ENCODE measurements at regions not wholly inside any gene's neighbourhood (a gene's known extent, or its start where the extent isn't known, plus 50 kb on each side); places are given as distances from the start of the nearest gene placed in this dataset.
"Not testable (repeated sequence)": the region's sequence is repeated elsewhere in the genome, so short reads cannot be mapped to it uniquely, and the experiment has no call there.

DNA sequence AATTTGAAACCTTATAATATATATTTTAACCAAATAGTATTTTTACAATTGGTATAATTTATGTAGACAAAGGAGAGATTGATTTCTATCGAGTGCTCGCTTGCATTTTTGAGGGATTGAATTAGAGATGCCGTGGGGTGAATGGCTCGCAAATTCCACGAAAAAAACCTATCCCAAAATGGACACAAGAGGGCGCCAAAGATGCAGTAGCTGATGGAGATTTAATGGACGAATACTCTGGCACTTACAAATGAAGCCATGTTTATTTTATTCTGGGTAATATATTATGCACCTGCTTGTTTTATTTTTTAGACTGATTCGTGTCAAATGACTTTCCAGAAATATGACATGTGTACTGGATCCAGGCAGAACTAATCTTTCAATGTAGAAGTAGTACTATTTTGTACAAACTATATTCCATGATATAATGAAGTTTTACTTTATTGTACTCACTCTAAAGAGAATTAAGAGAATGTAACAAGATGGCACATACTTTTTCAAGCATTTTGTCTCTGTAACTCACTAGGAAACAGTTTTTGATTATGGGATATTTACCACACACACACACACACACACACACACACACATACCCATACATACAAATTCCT lies 505.4 kb downstream of the PLCL1 start:
- no peak for DNase-seq (ENCODE audit: low read depth, low spot score)

DNA sequence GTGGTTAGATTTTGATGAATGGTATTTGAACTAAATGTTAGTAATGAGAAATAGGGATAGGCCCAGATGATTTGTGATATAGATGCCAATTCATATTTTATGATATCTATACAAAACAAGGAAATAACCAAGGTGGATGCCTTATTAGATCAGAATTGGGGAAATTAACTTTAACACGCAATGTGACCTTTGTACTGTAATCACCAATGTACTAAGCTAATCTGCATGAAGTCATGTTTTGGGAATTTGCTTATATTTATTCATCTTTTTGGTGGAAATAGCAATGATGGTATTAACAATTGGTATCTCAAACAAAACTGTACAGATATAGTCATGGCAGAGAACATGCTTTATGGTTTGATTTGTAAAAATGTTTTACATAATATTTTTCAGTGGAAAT lies 504.7 kb downstream of the PLCL1 start:
- DNase-seq (ENCODE audit: low read depth, low spot score): no peak

DNA sequence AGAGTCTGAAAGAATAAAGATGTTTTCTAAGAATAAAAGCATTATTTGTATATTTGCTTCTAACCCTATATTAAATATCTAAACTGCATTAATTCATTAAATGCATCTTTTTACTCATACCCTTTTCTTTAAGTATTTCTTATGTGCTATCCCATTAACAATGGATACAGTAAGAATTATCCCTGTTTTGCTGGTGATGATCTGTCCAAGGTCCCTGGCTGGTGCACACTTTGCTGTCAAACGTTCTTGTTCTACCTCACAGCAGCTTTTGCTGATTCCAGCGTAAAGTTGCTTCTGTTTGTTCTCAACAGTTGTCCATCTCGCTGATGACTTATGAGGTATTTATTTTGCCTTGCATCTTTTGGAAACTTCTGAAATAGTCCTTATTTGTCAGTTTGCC lies 504.0 kb downstream of the PLCL1 start:
- DNase-seq (ENCODE audit: low read depth, low spot score): no peak

DNA sequence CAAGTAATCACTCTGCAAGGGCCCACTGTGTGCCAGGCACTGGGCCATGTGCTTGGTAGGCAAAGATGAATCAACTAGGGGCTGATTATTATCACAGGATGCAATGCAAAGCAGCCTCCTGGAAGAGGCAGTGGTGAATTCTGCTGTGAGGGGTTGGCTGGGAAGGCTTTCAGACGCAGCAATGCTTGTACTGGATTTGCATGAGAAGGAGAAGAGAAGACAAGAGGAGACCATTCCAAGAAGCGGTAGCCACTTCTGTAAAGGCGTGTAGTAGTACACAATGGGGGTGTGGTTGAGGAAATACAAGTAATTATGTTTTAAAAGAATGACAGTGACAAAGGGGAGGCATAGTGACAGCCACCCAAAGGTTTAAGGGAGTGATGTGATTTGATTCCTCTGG lies 502.7 kb downstream of the PLCL1 start:
- DNase-seq (ENCODE audit: low read depth, low spot score): no peak

DNA sequence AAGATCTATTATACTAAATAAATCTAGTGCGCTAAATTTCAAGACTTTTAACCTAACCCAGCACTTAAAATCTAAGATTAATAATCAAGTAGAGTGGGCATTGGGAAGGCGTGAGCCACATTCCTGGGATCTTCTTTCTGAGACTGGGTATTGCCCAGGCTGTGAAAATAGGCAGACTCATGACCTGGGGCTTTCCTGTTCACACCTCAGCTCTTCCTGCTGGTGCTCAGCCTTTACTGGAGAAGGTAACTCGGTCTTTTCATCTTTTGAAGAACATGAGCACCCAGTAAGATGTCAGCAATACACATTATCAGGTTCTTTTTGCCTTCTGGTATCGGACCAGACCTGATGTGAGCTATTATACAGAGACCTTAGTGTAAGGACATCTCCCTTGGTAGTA lies 500.5 kb downstream of the PLCL1 start:
- DNase-seq (ENCODE audit: low read depth, low spot score): no peak

DNA sequence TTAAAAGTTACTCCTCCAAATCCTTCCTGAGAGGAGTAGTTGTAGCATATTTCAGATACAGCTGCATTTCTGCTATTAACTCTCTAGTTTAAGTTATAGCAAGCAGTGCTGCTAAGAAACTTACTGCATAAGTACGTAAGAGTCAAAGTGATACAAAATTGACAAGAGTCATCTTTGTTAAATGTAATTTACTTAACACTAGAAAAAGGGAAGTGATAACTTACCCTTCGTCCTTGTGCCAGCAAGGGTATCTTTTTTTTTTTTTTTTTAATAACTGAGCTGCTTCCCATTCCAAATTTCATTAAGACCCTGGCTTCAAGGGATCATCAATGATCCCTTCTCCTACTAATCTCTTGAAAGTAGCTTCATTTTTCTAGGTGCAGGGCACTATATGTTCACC lies 493.0 kb downstream of the PLCL1 start:
- DNase-seq (ENCODE audit: low read depth, low spot score): no peak

DNA sequence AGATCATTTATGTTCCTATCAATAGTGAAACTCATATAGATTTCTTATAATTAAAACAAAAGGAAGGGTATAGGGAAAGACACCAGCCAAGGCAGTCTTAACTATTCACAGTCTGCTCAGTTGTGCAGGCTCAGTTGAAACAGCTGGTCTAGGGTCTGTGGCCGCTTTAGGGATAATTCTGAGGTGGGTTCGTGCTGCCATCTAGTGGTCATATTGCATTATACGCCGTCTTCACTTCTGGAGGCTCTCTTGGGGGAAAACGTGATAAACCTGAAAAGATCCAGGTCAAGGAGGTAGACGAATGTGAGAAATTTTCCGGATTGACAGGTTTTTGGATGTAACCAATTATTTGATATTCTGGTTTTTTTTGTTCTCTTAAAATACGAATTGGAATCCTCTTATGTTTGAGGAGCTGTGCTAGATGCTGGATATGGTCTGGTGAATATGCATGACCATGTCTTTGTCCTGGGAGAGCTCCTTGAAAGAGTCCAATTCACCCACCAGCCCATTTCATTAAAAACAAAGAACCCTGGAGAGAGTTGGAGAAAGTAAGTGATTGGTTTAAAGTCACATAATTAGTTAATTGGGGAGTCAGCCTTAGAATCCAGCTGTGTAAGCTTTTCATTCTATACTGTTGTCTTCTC lies 492.4 kb downstream of the PLCL1 start:
- DNase-seq (ENCODE audit: low read depth, low spot score): no peak

DNA sequence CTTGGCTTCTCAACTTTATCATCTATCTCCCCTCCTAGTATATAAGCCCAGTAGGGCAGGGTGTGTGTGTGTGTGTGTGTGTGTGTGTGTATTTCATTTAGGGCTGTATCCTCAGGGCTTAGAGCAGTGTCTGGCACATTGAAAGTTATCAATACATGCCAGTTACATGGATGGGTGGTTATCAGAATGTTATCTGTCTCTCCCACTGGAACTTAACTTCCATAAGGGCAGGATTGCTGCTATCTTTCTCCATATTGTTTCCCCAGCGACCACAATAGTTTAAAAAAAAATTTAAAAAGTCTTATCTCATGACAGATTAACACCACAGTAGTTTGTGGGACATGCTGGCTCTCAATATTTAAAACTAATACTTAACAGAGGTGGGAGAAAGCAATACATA lies 488.9 kb downstream of the PLCL1 start:
- DNase-seq (ENCODE audit: low read depth, low spot score): no peak

DNA sequence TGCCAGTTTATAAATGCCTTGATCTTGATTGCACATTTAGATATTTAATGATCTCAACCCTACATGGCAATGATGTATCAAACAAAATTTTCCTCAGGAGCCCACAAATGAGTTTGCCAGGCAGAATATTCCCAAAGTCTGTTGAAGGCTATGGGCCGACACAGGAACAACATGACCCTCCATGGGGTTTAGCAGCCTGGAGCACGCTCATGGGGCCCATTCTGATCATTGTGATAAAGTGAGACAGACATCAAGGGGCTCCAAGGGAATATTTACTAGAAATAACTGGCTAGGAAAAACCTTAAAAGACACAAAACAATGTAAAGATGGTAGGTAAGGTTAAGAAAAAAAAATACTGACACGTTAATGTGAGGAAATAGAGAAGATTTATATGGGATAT lies 485.4 kb downstream of the PLCL1 start:
- no peak for DNase-seq (ENCODE audit: low read depth, low spot score)

DNA sequence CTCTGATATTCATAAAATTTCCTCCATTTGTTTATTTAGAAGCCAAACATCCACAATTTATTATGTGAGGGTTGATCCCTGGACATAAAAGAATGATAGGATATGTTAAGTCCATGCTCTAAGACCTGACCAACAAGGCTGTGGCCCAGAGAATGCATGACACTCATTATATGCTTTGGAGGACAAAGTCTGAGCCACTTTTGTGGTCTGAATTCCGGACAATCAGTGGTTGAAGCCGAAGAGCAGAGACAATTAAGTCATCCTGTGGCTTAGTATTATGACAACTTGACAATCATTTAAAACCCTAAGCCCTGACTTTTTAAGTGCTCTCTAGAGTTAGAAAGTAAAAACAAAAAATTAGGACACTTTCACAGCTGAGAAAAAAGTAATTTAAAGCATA lies 483.3 kb downstream of the PLCL1 start:
- DNase-seq (ENCODE audit: low read depth, low spot score): no peak

DNA sequence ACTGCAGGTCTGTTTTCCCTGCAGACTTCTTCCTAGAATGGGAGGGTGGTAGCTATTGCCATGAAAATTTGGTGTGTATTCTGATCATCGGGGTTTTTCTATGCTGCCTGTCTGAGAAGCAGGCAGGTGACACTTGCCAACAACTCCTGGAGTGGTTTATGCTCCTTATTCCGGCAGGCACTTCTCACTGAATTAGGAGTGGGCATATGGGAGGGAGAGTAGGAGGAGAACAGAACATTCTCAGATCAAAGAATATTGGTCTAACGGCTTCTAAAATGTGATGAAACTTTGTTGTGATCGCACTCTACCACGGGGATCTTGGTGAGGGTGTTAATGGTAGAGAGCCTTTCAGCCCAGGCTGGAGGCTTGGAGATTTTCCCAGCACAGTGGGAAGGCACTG lies 480.8 kb downstream of the PLCL1 start:
- no peak for DNase-seq (ENCODE audit: low read depth, low spot score)

DNA sequence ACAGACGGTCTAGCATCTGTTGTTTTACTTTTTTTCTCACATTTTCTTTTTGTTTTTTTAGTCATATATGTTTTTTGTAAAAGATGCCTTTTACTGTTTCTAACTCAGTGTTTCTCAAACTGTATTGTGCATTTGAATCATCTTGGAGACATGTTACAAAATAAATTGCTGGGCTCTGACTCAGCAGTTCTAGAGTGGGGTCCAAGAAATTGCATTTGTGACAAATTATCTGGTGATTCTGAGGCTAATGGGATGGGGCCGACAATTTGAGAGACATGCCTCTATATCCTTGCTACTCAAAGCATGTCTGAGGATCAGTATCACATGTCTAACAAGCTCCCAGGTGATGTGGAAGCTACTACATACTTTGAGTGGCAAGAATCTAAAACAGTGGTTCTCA lies 478.8 kb downstream of the PLCL1 start:
- DNase-seq (ENCODE audit: low read depth, low spot score): no peak

DNA sequence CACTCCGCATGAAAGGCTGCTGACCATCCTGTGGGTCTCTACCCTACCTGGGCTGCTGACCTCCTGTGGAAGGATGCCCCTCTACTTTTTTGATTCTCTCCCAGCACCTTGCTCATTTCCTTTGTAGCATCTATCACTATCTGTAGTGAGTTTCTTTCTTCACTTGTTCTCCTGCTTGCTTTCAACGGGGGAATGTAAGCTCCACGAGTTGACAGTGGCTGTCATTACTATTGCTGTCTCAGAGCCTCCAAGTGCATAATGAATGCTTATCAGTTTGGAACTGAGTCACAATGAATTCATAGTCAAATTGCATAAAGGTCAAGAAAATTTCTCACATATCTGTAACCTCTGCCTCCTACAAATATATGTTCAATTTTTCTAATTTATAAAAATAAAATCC lies 477.7 kb downstream of the PLCL1 start:
- no peak for DNase-seq (ENCODE audit: low read depth, low spot score)

DNA sequence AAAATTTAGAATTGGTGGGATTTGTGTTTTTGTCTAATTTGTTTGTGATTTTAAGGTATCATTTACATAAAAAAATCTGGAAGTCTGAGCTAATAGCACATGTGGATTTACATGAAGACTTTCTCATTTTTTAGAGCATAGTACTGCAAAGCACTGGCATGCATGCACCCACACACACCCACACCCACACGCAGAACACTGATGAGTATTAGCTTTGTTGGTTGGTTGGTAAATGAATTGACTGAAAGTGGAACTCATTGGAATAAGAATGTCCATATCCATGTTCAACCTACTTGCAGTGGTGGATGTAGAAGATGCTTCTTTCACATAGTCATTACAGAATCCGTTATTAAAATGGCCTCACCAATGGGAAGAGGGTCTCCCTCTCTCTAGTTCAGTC lies 475.8 kb downstream of the PLCL1 start:
- no peak for DNase-seq (ENCODE audit: low read depth, low spot score)

DNA sequence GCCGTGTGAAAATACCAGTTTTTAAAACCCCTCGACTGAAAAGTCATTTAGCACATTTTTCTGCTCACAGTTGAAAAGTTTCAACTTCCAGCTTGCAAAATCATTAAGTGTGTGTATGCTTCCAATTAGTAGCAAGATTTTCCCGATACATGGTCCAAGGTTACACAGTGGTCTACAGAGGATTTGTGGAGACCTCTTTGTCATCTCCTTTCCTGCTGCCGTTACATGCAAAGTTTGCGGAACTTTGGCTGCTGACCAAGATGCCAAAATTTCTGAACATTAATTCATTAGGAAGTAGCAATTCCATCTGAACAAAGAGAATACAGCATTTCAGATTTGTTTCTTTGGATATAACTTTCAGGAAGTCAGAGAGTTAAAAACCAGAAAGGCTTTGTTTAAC lies 474.6 kb downstream of the PLCL1 start:
- DNase-seq (ENCODE audit: low read depth, low spot score): no peak

DNA sequence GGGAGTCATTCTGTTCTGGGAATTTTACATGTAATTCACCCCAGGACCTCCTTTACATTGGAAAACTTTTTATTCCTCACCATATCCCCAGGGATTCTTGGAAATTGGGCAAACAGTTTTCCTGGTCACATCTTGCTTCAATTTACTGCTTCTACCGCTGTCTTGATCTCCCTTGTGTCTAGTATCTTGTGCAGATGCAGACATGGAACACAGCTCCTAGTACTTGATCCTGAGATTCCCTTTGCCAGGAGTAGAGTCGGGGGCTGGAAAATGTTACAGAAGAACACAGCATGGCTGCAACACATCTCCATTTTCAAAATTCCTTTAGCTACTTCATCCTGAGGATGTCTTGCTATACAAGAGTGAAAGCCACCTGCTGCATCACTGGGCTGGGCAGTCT lies 472.8 kb downstream of the PLCL1 start:
- no peak for DNase-seq (ENCODE audit: low read depth, low spot score)

DNA sequence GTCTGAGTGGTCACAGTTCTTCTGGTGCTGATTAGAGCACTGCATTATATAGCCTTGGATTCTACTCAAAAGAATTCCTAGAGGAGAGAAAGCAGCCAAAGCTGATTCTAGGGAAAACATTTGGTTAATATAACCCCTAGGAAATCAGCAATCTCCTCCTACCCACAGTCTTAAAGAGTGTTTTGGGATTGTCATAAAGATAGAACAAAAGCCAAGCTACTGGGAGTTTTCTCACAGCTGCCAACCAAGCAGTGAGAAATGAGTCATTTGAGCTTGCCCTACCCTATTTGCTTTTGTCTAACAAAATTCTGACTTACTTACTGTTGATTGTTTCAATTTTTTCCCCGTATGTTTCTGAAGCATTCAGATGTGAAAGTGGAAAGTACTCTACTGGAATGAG lies 469.3 kb downstream of the PLCL1 start:
- no peak for DNase-seq (ENCODE audit: low read depth, low spot score)

DNA sequence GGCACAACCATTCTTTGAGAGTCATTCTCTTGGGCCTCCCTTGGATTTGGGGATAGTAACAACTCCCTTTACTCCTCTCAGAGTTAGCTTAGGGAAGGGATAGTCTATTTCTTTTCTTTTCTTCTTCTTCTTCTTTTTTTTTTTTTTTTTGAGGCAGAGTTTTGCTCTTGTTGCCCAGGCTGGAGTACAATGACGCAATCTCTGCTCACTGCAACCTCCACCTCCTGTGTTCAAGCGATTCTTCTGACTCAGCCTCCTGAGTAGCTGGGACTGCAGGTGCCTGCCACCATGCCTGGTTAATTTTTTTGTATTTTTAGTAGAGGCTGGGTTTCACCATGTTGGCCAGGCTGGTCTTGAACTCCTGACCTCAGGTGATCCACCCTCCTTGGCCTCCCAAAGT lies 465.8 kb downstream of the PLCL1 start:
- not testable (repeated sequence) for DNase-seq (ENCODE audit: low read depth, low spot score)

DNA sequence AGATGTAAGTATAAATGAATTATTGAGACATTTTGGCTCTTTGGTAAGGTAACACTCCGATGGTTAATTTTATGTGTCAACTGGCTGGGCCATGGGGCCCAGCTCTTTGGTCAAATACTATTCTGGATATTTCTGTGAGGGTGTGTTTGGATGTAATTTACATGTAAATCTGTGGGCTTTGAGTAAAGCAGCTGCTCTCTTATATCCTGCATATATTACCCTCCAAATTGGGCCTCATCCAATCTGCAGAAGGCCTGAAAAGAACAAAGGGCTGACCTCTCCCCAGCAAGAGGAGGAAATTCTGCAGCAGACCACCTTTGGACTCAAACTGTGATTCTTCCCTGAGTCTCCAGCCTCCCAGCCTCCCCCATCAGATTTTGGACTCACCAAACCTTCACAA lies 464.1 kb downstream of the PLCL1 start:
- DNase-seq (ENCODE audit: low read depth, low spot score): no peak

DNA sequence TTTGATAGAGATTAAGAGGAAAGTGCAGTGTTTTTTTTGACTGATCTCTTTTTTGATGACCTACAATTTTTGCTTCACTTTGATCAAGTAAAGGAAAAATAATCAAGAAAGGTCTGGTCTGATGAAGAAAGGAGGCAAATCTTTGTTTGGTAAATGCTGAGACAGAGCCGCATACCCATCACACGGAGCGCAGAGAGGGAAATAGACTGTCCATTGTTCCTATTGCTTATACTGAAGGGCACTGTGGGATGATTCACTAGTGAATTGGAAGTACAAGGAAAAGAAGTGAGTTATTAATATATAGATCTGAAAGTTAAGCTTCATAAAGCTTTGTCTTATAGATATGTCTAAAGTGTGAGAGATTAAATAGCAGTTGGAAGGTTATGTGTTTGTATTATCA lies 455.1 kb downstream of the PLCL1 start:
- no peak for DNase-seq (ENCODE audit: low read depth, low spot score)

DNA sequence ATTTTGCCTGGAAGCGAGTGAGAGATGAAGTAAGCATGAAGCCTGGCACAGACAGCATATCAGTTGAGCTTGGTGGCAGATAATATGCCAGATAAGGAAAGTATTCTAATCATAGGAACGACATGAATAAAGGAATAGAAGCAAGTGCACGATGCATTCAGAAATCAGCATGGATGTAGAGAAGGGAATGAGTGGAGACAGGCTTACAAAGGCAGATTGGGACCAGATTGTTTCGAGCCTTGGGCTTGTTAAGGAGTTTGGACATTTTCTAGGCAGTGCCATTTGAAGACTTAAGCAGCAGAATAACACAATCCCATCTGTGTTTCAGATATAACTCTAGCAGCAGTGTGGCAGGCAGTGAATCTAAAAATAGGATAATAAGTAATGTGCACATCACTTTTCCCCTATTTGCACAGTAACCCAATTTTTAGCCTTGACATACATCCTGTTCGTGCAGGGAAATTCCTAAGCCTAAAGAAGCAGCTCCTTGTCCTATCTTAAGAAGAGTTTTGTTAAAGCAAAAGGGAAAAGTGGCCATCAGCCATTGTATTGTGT lies 450.2 kb downstream of the PLCL1 start:
- DNase-seq (ENCODE audit: low read depth, low spot score): no peak

DNA sequence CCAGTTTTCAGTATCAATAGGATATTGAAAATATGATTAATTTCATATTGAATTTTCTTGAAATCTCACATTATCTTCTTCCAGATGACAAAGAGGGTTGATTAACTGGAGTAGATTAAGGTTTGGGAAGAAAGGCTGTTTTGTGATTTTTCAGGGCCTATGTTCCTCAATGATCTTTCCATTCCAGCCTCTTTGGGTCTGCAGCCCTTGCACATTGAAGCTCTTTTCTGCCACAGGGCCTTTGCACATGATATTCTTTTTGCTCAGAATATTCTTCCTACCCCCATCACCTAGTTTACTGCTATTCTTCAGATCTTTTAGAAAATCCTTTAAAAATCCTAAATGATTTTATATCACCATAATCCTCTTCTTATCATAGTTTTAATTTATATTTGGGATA lies 449.6 kb downstream of the PLCL1 start:
- DNase-seq (ENCODE audit: low read depth, low spot score): no peak

DNA sequence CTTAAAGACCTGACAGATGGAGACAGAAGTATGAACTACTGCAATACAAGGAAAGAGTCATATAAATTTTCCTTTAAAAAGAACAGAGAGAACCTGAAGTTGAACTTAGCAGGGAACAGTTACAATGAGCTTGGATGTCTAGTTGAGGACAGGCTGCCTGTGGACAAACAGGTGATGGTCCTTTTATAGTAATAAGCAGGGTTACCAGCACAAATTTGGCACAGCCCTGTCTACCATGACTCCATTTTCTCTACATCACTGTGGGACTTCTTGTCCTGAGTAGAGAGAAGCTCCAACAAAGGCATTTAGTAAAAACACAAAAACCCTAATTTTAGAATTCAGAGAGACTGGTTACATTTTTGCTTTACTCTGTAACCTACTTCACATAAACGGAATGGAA lies 448.1 kb downstream of the PLCL1 start:
- DNase-seq (ENCODE audit: low read depth, low spot score): no peak

DNA sequence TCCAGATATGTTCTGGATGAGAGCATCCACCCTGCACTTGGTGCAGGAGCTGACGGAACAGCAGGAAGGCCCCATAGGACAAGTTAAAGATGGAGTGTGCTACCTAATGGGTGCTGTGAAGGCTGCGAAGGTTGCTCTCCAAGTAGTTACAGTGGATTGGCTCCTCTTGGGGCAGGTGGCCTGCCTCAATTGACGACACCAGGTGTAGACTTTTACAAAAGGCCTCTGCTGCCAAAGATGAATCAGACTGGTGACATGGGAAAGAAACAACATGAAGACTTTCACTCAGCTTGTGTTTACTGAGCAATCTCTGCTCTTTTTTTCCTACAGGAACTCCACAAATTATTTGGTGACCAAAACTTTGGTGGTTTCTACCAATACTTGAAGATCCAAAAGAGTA lies 437.7 kb downstream of the PLCL1 start:
- DNase-seq (ENCODE audit: low read depth, low spot score): no peak
